ENCODE measurements at regions not wholly inside any gene's neighbourhood (a gene's known extent, or its start where the extent isn't known, plus 50 kb on each side); places are given as distances from the start of the nearest gene placed in this dataset.

GRCh38 chr10:129275886-129276285 is 191.2 kb upstream of the MGMT start:
- Histone ChIP-seq H3K36me3 (ENCODE audit: control insufficient read depth, insufficient read depth, low read length) (no peaks in the 10 kb centered on the region), H3K27me3 (ENCODE audit: control insufficient read depth, insufficient read depth, low read length) (no peaks in the 10 kb centered on the region), H3K4me3 (ENCODE audit: low read depth, low read length) (no peak overlapping the region)
- FAIRE-seq (no peak), DNase-seq (ENCODE audit: low read depth) (no peak)
- no peak for TF ChIP-seq CTCF (IDR thresholded peaks at IDR 0.05; ENCODE audit: insufficient read depth, low read length, severe bottlenecking)

- TF ChIP-seq CTCF (IDR thresholded peaks at IDR 0.05; ENCODE audit: insufficient read depth, low read length, severe bottlenecking): no peak
- Histone ChIP-seq H3K36me3 (ENCODE audit: control insufficient read depth, insufficient read depth, low read length) (no peaks in the 10 kb centered on the region), H3K27me3 (ENCODE audit: control insufficient read depth, insufficient read depth, low read length) (no peaks in the 10 kb centered on the region), H3K4me3 (ENCODE audit: low read depth, low read length) (no peak overlapping the region)
- FAIRE-seq (no peak), DNase-seq (ENCODE audit: low read depth) (no peak)
These were observed 190.0 kb upstream of the MGMT start for GRCh38 chr10:129277084-129277483.

GRCh38 chr10:129277841-129278240 is 189.2 kb upstream of the MGMT start:
- TF ChIP-seq CTCF (IDR thresholded peaks at IDR 0.05; ENCODE audit: insufficient read depth, low read length, severe bottlenecking): no peak
- H3K4me3 ChIP-seq (ENCODE audit: low read depth, low read length): no peak overlapping the region
- no peak for DNase-seq (ENCODE audit: low read depth)
- no peak for FAIRE-seq
- no peaks in the 10 kb centered on the region for H3K36me3 ChIP-seq (ENCODE audit: control insufficient read depth, insufficient read depth, low read length)
- no peaks in the 10 kb centered on the region for H3K27me3 ChIP-seq (ENCODE audit: control insufficient read depth, insufficient read depth, low read length)

GRCh38 chr10:129278686-129279085 is 188.4 kb upstream of the MGMT start:
- no peak for FAIRE-seq

GRCh38 chr10:129279446-129280154 is 187.4 kb upstream of the MGMT start:
- DNase-seq (ENCODE audit: low read depth) (no peak), FAIRE-seq (no peak)
- Histone ChIP-seq H3K27me3 (ENCODE audit: control insufficient read depth, insufficient read depth, low read length) (no peaks in the 10 kb centered on the region), H3K4me3 (ENCODE audit: low read depth, low read length) (no peak overlapping the region), H3K36me3 (ENCODE audit: control insufficient read depth, insufficient read depth, low read length) (no peaks in the 10 kb centered on the region)
- TF ChIP-seq CTCF (IDR thresholded peaks at IDR 0.05; ENCODE audit: insufficient read depth, low read length, severe bottlenecking): no peak

More at GRCh38 chr10:129278686-129279085, 188.4 kb upstream of the MGMT start:
- Histone ChIP-seq H3K36me3 (ENCODE audit: control insufficient read depth, insufficient read depth, low read length) (no peaks in the 10 kb centered on the region), H3K4me3 (ENCODE audit: low read depth, low read length) (no peak overlapping the region), H3K27me3 (ENCODE audit: control insufficient read depth, insufficient read depth, low read length) (no peaks in the 10 kb centered on the region)
- DNase-seq (ENCODE audit: low read depth): no peak
- TF ChIP-seq CTCF (IDR thresholded peaks at IDR 0.05; ENCODE audit: insufficient read depth, low read length, severe bottlenecking): no peak

GRCh38 chr10:129280155-129280502 is 186.9 kb upstream of the MGMT start:
- H3K4me3 ChIP-seq (ENCODE audit: low read depth, low read length): no peak overlapping the region
- no peak for TF ChIP-seq CTCF (IDR thresholded peaks at IDR 0.05; ENCODE audit: insufficient read depth, low read length, severe bottlenecking)
- DNase-seq (ENCODE audit: low read depth) (no peak), FAIRE-seq (no peak)
- no peaks in the 10 kb centered on the region for H3K36me3 ChIP-seq (ENCODE audit: control insufficient read depth, insufficient read depth, low read length)
- no peaks in the 10 kb centered on the region for H3K27me3 ChIP-seq (ENCODE audit: control insufficient read depth, insufficient read depth, low read length)

Measured in bronchial epithelial cell (primary cell).